ENCODE measurements at regions not wholly inside any gene's neighbourhood (a gene's known extent, or its start where the extent isn't known, plus 50 kb on each side); places are given as distances from the start of the nearest gene placed in this dataset.
"Not testable (repeated sequence)": the region's sequence is repeated elsewhere in the genome, so short reads cannot be mapped to it uniquely, and the experiment has no call there.

- no peak for DNase-seq
Observed at GRCh38 chr12:131530041-131530332, 180.9 kb upstream of the SFSWAP start.

- DNase-seq: no peak
Observed at GRCh38 chr12:131530422-131530821, 180.5 kb upstream of the SFSWAP start.

GRCh38 chr12:131533139-131533538, 177.8 kb upstream of the SFSWAP start:
- no peak for DNase-seq

DNA sequence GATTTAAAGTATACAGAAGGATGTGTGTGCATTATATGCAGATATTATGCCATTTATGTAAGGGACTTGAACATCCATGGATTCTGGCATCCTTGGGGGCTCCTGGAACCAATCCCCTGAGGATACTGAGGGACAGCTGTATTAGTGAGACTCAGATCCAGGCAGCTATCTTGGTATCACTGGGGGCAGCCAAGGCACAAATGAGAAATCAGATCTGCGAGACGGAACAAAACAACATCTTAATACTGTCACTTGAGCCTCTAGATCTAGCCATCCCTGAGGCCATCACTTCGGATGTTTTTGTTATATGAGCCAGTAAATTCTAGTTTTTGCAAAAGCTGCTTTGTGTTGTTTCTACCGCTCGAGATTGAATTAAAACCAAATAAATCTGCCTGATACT, 175.1 kb upstream of the SFSWAP start:
- no peak for DNase-seq

GRCh38 chr12:131536337-131536736, 174.6 kb upstream of the SFSWAP start:
- peak; percentile 18 for DNase-seq

- DNase-seq: no peak
Observed at GRCh38 chr12:131536766-131537165, 174.1 kb upstream of the SFSWAP start.

DNA sequence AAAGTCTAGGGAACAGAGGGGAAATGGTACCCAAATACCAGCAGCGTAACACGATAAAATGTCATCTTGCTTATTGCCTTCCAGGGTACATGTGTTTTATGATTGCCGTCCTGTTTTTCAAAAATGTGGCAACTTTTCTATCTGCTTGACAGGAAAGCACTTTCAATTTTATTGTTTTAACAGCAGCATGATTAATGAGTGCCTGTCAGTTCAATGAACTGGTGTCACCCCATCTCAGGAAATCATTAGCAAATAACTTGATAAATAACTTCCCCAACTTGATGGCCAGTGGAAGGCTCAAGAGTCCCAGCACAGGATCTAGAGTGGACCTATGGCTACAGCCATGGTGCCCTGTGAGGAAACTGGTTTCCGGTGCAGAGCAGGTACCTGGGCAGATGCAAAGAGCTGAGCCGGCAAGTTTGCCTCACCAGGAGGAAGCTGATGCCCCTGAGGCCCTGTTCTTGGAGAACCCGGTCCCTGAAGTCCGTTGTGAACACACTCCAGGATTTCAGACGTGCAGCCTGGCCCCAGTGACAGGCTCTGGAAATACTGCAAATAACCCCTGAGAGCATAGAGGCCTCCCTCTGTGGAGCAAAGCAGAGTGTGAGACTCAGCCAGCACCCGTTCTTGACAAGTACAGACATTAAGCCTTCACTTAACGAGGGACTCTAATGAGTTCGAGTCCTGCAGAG, 173.5 kb upstream of the SFSWAP start:
- no peak for DNase-seq

- no peak for DNase-seq
Observed at GRCh38 chr12:131539381-131539780, 171.5 kb upstream of the SFSWAP start.

DNA sequence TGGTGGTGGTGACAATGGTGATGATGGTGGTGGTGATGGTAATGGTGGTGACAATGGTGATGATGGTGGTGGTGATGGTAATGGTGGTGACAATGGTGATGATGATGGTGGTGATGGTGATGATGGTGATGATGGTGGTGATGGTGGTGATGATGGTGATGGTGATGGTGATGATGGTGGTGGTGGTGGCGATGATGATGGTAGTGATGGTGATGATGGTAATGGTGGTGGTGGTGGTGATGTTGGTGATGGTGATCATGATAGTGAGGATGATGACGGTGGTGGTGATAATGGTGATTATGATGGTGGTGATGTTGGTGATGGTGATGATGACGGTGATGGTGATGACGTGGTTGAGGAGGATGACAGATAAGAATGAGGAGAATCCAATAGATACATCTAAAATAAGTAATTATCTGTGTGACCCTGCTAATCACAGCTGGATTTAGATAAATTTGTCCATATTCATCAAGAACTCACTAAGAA, 170.7 kb upstream of the SFSWAP start:
- no peak for DNase-seq

DNA sequence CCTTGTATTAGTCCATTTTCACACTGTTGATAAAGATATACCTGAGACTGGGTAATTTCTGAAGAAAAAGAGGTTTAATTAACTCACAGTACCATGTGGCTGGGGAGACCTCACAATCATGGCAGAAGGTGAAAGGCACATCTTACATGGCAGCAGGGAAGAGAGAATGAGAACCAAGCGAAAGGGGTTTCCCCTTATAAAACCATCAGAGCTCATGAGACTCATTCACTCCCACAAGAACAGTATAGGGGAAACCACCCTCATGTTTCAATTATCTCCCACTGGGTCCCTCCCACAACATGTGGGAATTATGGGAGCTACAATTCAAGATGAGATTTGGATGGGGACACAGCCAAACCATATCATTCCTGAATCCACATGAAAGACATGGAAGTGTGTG, 169.4 kb upstream of the SFSWAP start:
- DNase-seq: not testable (repeated sequence)

DNA sequence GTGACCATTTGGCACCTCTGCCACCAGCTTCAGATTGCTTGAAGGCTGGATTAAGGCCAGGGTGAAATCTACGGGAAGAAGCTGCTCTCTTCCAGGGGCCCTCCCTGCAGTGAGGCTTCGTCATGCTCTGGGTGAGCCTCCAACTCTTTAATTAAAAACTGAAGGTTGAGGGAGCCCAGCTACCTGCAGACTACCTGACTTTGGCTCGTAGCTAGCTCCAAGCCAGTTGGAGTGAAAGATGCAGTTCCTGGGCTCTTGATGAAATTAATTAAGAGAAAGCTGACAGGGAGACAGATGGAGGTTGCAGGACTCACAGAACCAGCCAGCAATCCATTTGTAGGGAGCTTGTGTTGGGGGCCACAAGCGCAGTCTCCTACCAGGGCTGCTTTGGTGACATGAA, 168.5 kb upstream of the SFSWAP start:
- DNase-seq: no peak

GRCh38 chr12:131543040-131543439, 167.8 kb upstream of the SFSWAP start:
- no peak for DNase-seq

DNA sequence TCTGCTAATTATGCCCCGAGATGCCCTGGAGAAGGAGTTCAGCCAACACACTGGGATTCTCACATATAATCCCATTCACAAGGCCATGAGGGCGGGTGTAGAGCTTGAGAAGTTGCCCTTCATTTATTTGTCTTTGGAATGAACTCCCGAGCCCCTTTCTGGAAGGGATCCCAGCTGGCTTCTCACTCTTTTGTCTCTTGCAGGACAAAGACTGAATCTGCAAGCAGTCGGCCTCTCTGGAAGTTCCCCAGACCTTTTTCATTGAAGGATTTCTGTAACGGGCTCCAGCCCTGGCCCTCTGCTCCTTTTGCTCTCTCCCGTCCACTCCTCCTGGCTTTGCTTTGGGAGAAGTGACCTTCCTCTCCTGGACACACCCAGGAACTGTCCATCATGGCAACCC, 163.3 kb upstream of the SFSWAP start:
- no peak for DNase-seq

DNA sequence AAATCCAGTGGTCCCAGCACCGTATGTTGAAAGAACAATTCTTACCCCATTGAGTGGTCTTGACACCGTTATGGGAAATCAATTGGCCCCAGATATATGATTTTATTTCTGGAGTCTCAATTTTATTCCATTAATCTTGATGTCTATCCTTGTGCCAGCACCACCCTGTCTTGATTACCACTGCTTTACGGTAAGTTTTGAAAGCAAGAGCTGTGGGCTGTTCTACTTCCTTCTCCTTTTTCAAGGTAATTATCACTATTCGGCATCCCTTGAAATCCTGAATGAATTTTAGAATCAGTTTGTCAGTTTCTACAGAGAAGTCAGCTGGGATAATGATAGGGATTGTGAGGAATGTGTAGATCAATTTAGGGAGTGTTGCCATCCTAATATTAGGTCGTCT, 160.8 kb upstream of the SFSWAP start:
- DNase-seq: no peak

GRCh38 chr12:131551675-131552491, 159.0 kb upstream of the SFSWAP start:
- DNase-seq: no peak

DNA sequence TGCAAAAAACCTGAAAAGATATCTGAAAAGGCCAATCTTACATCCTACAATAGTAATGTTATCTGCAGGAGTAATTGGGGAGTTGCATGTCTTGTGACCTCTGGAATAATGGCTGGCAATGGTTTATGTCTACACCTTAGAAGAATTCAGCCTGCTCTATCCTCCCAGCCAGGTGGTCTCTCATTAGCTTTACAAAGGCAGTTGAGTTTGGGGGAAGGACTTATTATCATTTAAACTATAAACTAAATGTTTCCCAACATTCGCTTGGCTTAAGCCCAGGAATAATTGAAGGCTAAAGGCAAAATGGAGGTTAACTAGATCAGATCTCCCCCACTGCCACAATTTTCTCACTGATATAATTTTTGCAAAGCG, 158.4 kb upstream of the SFSWAP start:
- no peak for DNase-seq

- DNase-seq: no peak
Observed at GRCh38 chr12:131553096-131553777, 157.7 kb upstream of the SFSWAP start.

DNA sequence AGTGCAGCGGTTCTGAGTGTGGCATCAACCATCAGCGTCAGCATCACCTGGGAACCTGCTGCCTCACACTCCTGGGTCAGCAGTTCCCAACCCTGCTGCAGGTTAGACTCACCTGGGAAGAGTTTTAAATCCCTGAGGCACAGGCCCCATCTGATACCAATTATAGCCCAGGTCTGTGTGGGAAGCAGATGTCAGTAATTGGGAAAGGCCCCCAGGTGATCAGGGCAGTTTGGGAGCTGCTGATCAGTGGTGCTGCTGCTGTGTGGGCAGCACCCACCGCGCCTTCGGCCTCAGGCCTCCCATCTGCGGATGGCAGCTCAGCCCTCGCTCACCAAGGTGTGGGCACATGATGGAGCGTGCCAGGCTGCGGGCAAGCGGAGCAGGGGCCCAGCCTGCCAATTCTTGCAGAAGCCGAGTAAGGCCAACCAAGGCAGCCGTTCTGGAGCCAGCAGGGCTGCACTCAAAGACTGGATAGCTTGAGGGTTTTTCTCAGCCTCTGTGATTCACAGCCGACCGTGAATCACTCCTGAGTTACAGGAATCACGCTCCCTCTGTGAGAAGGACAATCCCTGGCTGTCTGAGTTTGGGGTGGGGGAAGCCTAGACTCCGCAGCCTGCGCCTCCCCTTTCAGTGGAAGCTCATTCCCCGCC, 155.6 kb upstream of the SFSWAP start:
- DNase-seq: no peak

- DNase-seq: no peak
Observed at GRCh38 chr12:131555866-131556265, 155.0 kb upstream of the SFSWAP start.

DNA sequence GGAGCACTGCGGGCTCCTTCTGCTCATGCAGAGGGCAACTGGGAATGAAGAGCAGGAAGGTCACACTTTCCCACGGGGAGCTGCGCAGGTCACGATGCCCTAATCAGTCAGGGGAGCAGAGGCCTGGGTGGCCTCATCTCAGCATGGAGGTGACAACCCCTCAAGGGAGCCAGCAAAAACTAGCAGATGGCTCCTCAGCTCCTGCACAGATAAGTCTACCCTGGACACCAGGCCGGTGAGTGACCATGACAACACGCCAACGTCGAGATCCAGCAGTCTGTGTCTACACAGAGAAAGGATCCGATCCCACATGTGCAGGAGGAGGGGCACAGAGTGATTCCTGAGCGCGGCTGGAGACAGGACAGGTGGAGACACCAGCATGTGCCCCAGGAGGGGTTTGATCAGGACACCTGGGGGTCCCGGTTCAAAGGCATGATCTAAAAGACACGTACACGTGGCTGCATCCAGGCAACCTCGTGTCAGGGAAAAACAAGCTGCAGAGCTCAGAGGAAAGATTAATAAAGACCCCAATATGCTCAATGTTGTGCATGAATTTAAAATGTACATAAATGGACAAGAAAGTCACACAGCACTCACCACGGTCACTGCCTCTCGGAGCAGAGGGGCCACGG, 153.7 kb upstream of the SFSWAP start:
- DNase-seq: no peak

- no peak for DNase-seq
Observed at GRCh38 chr12:131559517-131560516, 151.1 kb upstream of the SFSWAP start.

GRCh38 chr12:131561051-131561450, 149.8 kb upstream of the SFSWAP start:
- DNase-seq: no peak

Data from stimulated activated CD4-positive, alpha-beta T cell treated with anti-CD3 and anti-CD28 coated beads, Interleukin-12 subunit alpha, Interleukin-12 subunit beta, amount 100 ng/mL, for 4 hours (primary cell).